Erythroblast (primary cell): ENCODE measurements at regions not wholly inside any gene's neighbourhood (a gene's known extent, or its start where the extent isn't known, plus 50 kb on each side); places are given as distances from the start of the nearest gene placed in this dataset.
"Not testable (repeated sequence)": the region's sequence is repeated elsewhere in the genome, so short reads cannot be mapped to it uniquely, and the experiment has no call there.

Experiments
- DNase-seq, 2 experiments: peaks; one replicate each; lab custom pipeline; 2025; lab: John Stamatoyannopoulos, UW
- GATA1 ChIP-seq: IDR thresholded peaks from 2 replicates; pipeline ENCODE4 v1.6.1; 2011; ENCODE audit warnings: low read depth, mild to moderate bottlenecking, control low read depth, low read length, moderate library complexity
- POLR2A ChIP-seq: IDR thresholded peaks from 2 replicates; pipeline ENCODE4 v1.6.1; 2011; ENCODE audit warnings: mild to moderate bottlenecking, low read length

GRCh38 chr4:7141151-7141834 is 51.0 kb upstream of the SORCS2 start:
- no peak for DNase-seq
- TF ChIP-seq GATA1 (no peak), POLR2A (no peak)

GRCh38 chr4:7140692-7141069 is 51.7 kb upstream of the SORCS2 start:
- TF ChIP-seq GATA1, result no peak
- no peak for TF ChIP-seq POLR2A
- DNase-seq, result no peak

GRCh38 chr4:7140062-7140691 is 52.2 kb upstream of the SORCS2 start:
- DNase-seq, result no peak
- no peak for TF ChIP-seq POLR2A
- TF ChIP-seq GATA1, result no peak

GRCh38 chr4:7139167-7139982 is 53.0 kb upstream of the SORCS2 start:
- TF ChIP-seq GATA1 (no peak), POLR2A (no peak)

GRCh38 chr4:7138223-7139166 is 53.8 kb upstream of the SORCS2 start:
- TF ChIP-seq GATA1 (no peak), POLR2A (no peak)
- DNase-seq, result no peak

More at GRCh38 chr4:7139167-7139982, 53.0 kb upstream of the SORCS2 start:
- DNase-seq, result no peak

GRCh38 chr4:7137326-7138200 is 54.8 kb upstream of the SORCS2 start:
- TF ChIP-seq POLR2A (no peak), GATA1 (no peak)
- no peak for DNase-seq

- TF ChIP-seq POLR2A (no peak), GATA1 (no peak)
Observed at GRCh38 chr4:7136351-7136750, 56.0 kb upstream of the SORCS2 start.

GRCh38 chr4:7135389-7135746 is 57.0 kb upstream of the SORCS2 start:
- DNase-seq, result no peak

More at GRCh38 chr4:7136351-7136750, 56.0 kb upstream of the SORCS2 start:
- DNase-seq, result no peak

GRCh38 chr4:7134737-7135388 is 57.5 kb upstream of the SORCS2 start:
- DNase-seq, result no peak
- TF ChIP-seq POLR2A, result no peak
- no peak for TF ChIP-seq GATA1

More at GRCh38 chr4:7135389-7135746, 57.0 kb upstream of the SORCS2 start:
- TF ChIP-seq GATA1 (no peak), POLR2A (no peak)

GRCh38 chr4:7133818-7134650 is 58.3 kb upstream of the SORCS2 start:
- not testable (repeated sequence) for DNase-seq
